SK-N-SH (cell line): ENCODE measurements at regions not wholly inside any gene's neighbourhood (a gene's known extent, or its start where the extent isn't known, plus 50 kb on each side); places are given as distances from the start of the nearest gene placed in this dataset.

ENCODE experiments used
- CTCF ChIP-seq: fragments of 200-600 bp; sonication (generic); IDR thresholded peaks from 2 replicates; pipeline ENCODE4 v1.6.1; 2017; ENCODE audit warnings: antibody characterized with exemption, mild to moderate bottlenecking, moderate library complexity
- IRF3 ChIP-seq: fragments of 150-350 bp; IDR thresholded peaks from 2 replicates; pipeline ENCODE4 v1.6.1; 2016; ENCODE audit warnings: mild to moderate bottlenecking, low read depth, low read length
- JUND ChIP-seq: IDR thresholded peaks from 2 replicates; pipeline ENCODE4 v1.4.0; 2012
- PBX3 ChIP-seq: IDR thresholded peaks from 2 replicates; pipeline ENCODE4; 2012
- POLR2AphosphoS5 ChIP-seq: IDR thresholded peaks from 2 replicates; pipeline ENCODE4 v1.6.1; 2012; ENCODE audit warnings: low read depth, low read length
- RAD21 ChIP-seq: IDR thresholded peaks from 2 replicates; pipeline ENCODE4 v1.6.1; 2012; ENCODE audit warnings: mild to moderate bottlenecking, low read length
- RXRA ChIP-seq: IDR thresholded peaks from 2 replicates; pipeline ENCODE4 v1.4.0; 2012; ENCODE audit warnings: low read depth, mild to moderate bottlenecking, borderline replicate concordance
- TAF1 ChIP-seq: IDR thresholded peaks from 2 replicates; pipeline ENCODE4 v1.6.1; 2012; ENCODE audit warnings: low read depth, mild to moderate bottlenecking, low read length, moderate library complexity, borderline replicate concordance
- YY1 ChIP-seq: IDR thresholded peaks from 2 replicates; pipeline ENCODE4 v1.4.0; 2012; ENCODE audit warnings: low read depth, mild to moderate bottlenecking

DNA sequence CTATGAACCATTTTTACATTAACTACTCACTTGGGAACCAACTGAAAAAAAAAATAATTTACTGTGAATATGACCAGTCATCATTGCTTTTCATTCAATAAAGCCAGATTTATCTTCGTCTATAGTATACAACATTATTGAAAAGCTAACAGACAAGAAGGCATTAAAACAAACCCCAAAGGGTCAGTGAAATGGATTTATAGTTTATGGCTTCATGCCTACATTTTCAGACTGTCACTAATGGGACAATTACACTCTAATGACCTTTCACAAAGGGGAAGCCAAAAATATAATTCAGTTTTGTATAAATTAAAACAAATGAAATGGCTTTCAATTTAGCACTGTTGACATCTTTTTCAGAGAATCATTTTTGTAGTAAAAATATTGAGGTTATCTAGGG, 169.1 kb downstream of the DSEL start:
- no peak for TF ChIP-seq CTCF
- TF ChIP-seq TAF1 = no peak
- TF ChIP-seq RXRA = no peak
- no peak for TF ChIP-seq PBX3
- no peak for TF ChIP-seq POLR2AphosphoS5
- no peak for TF ChIP-seq JUND
- TF ChIP-seq RAD21 = no peak
- no peak for TF ChIP-seq YY1
- TF ChIP-seq IRF3 = no peak
